ENCODE measurements at regions not wholly inside any gene's neighbourhood (a gene's known extent, or its start where the extent isn't known, plus 50 kb on each side); places are given as distances from the start of the nearest gene placed in this dataset.
A peak's percentile ranks its signal among the peaks of the same experiment; 100 is the strongest.

DNA sequence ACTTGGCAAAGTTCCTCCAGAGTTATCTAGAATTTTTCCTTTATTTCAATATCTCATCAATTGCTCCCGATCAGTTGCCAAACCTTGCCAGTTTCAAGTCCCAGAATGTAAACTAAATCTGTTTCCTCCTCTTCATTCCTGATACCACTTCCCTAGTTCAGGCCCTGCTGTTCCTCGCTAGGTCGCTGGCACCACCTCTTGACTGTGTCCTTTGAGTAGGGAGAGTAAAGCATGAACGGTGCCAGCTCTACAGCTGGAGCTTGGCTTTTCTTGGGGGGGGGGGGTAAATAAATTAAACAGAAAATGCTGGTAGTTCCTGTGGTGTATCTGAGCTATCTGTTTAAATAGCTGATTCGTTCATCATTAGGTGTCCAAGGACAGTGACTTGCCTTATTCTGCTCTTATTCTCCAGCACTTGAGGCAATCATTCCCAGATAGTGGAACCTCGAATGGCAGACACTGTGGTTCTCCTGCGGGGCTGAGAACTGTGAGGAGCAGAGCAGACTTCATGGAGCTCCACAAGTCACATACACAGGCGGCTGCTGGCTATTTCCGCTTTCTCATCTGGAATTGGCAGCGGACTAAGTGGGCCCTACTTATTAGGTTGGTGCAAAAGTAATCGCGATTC, 168.3 kb upstream of the FAT1 start:
- no peak for DNase-seq

DNA sequence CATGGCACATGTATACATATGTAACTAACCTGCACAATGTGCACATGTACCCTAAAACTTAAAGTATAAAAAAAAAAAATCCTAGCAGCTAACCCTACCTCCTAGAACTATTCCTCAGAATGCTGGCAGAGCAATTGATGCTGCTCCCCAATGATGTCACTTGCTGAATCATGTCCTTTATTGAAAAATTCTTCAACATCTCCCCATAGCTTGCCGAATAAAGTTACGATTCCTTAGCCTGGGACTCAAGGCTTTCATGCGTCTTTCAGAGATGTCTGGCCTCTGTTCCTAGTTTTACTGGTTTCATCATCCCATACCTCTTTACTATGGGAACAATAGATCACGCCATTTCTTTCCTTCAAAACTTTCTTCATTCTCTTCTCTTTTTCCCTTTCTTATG, 174.7 kb upstream of the FAT1 start:
- DNase-seq: no peak

DNA sequence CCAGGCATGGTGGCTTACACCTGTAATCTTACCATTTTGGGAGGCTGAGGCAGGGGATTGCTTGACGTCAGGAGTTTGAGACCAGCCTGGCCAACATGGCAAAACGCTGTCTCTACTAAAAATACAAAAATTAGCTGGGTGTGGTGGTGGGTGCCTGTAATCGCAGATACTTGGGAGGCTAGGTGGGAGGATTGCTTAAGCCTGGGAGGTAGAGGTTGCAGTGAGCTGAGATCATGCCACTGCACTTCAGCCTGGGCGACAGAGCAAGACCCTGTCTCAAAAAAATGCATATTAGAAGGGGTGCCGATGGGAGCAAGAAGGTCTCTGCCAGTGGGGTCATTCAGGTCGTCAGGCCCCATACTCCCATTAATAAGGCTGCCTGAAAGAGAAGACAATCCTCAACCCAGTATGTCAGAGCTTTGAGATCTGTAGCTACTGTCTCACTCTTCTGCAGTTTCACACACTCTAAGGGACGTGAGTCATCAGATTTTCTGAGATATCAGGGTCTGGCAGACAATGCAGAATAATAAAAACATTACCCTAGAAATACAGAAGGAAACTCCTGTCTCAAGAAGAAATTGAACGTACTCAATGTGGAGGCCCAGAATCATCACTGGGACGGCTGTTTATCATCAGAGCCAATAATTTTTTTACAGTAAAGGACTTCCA, 176.7 kb upstream of the FAT1 start:
- DNase-seq: no peak

DNA sequence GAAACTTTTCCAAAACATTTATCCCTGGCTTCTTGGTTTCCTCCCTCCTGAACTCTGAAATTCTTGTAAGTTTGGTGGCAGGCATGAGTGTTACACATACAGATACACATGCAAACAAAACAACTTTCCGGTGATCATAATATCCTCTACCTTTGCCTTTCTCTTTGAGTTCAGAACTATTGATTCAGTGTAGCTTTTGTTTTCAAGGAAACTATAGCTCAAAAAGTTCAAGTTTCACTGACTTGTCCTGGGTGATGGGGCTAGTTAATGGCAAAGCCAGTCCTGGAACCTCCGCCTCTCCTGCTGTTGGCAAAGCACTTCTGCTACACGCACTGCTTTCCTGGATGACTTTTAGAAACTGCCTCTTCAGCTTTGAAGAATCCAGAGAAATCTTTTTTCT, 177.3 kb upstream of the FAT1 start:
- DNase-seq: no peak

DNA sequence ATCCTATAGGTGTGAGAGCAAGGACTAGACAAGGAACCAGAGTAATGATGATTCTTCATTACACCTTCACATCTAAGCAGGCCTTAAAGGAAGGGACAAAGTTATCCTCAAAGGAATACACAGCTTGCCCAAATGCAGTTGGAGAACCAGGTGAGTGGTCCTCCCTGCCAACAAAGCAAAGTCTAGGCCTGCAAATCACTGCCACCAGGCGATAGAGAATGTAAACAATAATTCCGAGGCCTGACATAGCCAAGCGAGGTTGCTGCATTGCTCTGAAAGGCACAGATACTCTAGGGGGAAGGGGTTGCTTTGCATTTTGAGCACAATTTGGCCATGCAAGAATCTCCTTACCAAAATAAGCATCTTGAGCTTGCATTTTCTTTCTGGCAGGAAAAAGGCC, 178.2 kb upstream of the FAT1 start:
- DNase-seq: no peak

DNA sequence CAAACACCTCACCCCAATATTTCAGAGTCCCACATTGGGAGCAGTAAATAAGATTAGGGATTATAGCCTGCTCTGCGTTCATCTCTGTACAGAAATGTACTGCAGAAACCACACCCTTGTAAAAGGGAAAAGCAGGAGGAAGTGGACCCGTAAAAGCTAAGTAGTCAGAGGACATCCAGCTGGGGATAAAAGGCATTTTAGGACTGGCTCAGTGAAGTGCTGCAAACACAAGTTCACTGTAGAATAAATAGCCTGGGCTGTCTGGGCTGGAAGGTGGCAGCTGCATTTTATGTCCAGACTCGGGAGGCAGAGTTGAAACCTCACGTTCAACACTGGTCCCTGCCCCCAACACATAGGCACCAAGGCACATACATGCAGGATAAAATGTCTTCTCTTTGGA, 178.7 kb upstream of the FAT1 start:
- no peak for DNase-seq

DNA sequence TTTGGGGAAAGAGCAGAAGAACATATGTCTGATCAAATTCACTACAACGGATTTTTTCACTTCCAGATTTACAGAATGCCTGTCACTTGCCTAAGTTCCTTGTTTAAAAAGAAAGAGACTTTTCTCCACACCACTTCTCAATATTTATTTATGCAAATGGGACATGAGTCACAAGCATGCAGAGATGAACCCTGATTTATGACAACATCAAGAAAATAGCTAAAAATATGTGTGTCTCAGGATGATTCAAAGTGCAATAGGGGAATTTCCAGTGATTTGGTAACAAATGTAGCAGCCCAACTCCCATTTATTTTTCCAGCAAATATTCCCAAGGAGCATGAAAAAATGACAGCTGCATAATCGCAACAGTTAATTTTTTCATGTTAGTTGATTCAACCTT, 180.4 kb upstream of the FAT1 start:
- peak; percentile 22 to 61 (median 59) for DNase-seq

DNA sequence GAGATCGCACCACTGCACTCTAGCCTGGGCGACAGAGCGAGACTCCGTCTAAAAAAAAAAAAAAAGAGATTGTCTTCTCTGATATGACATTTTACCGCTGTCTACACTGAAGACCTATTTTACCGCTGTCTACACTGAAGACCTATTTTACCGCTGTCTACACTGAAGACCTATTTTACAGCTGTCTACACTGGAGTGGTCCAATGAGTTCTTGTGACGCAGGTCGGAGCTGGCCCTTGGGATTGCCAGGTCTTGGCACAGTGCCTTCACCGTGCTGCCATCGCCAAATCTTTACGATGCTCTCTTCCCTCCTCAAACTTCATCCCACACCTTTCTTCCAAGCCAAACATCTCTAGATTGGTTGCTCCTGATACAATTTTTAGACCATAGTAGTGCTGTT, 183.1 kb upstream of the FAT1 start:
- no peak for DNase-seq

DNA sequence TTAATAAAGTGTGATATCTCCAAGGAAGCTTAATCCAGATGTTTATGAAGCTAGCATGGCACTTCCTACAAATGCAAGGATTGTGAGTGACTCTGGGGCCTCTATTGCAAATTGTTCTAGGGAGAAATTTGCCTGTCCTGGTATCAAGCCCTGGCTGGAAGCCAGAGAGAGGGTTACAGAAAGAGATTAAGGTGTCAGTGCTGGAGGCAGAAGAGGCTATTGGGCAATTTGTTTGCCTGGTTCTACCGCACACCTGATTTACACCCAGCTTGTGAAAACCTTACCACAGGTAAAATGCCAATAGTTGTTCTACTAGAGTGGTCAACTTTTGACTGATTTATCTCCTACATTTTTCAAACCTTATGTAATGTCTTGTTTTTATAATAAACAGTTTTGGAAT, 186.7 kb upstream of the FAT1 start:
- DNase-seq: no peak

DNA sequence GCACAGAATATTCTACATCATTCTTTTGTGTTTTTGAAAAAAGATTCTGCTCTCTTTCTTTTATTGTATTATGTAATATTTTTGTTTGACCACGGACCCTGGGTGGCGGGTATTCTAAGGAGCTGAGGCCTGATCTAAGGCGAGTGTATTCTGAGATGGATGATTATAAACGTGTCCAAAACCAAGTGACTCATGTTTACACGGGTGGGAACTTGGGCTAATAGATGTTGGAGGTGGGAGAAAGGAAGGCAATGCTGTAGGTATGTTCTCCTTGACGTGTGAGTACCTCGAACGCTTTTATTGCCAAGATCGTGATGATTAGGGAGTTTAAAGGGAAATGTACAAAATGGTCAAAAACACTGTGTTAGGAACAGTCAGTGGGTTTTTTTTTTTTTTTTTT, 188.9 kb upstream of the FAT1 start:
- no peak for DNase-seq

DNA sequence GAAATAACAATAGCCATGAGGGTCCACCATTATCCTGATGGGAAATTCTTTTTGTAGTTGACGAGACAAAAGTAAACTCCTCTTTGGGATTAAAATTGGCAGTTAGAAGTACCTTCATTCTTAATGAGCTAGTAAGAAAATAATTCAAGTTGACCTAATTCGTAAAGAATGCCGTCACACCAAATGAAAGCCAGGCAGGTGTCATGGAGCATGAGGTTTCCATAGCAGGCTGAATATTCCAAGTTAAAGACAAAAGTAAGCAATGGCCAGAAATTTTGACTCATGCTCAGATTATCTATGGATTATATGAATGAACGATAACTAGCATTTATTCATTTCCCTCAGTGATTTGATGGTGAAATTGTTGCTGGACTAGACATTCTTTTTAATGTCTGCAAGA, 192.2 kb upstream of the FAT1 start:
- no peak for DNase-seq

DNA sequence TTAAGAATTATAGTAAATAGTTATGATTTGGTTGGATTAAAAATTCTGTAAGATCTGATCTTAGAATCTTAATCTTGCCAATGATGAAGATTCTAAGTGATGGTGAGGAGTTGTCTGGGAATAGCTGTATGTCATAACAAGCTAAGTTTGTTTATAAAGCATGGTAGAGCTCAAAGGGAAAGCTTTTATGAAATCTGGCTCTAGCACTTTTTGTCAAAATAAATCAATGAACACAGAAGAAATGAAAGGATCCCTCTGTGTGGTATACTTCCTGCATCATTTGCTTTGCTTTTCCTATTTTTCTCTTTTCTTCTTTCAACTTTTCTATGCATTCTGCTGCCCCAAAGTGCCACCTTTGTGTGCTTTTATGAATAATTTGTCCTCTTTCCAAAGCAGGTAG, 193.5 kb upstream of the FAT1 start:
- DNase-seq: no peak

DNA sequence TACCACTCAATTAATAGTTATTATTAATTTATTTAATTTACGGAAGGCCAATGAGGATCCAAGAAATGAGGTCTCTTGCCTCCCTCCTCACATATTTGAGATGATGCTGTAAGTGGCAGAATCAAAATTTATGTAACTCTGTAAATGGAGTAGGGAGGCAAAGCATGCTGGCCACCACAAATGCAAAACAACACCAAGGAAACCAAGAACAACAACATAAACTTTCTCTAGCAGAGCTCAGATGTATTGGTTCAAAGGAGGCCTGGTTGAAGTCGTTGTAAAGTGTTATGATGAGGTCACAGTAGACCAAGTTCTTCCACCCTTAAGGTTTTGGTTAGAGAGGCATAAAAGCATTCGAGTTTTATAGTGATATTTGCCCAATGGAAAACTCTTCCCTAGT, 194.8 kb upstream of the FAT1 start:
- DNase-seq: no peak

DNA sequence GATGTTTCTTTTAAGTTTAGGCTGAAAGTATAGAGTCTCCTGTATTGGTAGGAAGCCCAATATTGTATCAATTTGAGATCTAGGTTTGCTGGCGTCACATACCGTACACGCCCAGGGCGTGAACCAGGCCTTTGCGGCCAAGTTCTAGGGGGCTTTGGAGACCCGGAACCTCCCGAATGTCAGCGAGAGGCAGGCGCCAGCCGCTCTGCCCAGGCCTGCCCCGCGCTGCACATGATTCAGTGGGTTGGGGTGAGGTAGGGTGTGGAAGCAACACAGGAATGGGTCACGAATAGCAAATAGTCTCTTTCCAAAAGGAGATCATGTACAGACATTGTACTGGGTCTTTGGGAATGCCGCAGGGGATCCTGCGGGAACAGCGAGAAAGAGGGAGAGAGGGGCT, 195.7 kb upstream of the FAT1 start:
- no peak for DNase-seq

DNA sequence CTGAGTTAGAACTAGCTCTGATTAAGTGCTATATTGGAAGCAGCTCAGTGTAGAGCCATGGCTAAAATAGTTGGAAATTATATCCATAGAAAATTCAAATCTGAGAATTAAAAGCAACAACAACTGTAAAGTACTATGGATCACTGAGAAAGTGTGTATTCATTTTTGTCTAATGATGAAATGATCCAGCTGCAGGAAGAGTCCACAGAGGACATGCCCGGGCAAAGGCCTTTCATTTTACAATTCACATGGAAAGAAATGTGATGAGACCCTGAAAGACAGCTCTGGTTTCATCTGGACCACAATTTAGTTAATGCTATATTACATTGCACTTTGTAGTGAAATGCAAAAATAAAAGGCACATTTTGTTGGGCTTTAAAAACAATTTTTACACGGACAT, 196.8 kb upstream of the FAT1 start:
- no peak for DNase-seq

DNA sequence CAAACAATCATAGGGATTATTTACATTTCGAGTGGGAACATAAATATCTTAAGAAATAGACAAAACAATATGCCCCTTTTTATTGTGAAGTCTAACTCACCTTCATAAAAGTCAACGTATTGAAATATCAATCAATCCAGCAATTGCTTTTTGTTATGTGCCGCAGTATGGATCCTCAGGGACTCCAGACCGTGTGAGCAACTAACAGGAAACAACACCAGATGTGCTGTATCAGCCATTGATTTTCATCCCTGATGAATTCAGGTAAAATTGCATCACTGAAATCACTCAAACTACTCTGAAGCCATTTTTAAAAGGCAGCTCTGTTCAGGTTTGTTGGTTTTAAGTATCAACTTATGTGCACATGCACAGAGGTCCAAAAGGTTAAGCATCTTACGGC, 197.3 kb upstream of the FAT1 start:
- no peak for DNase-seq

DNA sequence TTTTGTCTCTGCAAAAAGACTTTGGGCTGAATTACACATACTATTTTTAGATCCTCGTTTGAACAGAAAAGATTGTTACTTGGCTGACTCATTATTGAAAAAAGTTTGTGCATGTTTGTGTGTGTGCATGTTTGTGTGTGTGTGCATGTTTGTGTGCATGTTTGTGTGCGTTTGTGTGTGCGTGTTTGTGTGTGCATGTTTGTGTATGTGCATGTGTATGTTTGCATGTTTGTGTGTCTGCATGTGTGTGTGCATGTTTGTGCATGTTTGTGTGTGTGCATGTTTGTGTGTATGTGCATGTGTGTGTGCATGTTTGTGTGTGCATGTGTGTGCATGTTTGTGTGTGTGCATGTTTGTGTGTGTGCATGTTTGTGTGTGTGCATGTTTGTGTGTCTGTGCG, 201.1 kb upstream of the FAT1 start:
- DNase-seq: no peak

DNA sequence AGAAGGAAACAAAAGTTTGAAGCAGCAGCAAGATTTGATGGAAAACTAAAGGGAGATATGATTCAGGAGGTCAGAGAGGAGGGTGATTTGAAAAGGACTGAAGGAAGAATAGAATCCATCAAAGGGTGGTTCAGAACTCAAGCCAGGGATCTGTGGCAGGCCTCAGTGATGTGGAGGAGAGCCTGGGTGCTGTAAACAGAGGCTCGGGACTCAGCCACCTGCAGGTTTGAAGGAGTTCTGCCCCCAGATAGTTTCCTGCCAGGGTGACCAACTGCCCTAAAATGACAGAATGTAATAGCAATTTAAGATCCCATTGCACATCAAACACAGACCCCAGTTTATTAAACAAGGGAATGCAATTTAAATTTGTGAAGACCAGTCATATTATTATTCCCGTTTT, 204.0 kb upstream of the FAT1 start:
- no peak for DNase-seq

DNA sequence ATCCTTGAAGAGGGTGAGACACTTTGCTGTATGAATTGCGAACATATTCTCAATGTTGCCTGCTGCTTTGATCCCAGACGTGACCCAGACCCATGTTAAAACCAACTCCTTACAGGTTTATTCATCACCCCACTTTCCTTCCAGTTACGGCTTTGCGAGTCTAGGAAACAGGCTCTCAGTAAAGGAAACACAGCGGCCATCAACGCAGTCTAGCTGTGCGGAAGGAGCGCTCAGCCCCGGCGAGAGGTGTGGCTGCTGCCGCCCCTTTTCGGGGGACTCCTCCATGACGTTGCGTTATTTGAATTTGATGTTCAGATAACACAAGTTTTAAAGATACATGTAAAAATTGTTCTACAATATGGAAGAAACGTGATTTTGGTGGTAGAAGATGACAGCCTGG, 206.4 kb upstream of the FAT1 start:
- DNase-seq: no peak

DNA sequence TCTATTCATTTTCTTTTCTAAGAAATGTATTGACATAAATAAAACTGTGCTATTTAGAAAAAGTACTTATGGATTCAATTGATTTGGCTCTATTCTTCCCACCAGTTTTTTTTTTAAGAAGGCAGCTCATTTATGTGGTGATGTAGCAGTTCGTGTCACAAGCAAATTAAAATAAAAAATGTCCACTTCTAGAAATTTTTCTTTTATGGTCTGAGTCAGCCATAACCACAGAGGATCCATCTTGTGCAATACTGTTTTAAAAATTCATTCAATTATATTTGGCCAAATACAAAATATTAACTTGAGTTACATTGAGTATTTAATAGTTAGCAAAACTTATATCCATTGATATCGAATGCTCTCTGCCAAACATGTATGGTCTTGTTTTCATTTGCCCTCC, 207.9 kb upstream of the FAT1 start:
- no peak for DNase-seq

DNA sequence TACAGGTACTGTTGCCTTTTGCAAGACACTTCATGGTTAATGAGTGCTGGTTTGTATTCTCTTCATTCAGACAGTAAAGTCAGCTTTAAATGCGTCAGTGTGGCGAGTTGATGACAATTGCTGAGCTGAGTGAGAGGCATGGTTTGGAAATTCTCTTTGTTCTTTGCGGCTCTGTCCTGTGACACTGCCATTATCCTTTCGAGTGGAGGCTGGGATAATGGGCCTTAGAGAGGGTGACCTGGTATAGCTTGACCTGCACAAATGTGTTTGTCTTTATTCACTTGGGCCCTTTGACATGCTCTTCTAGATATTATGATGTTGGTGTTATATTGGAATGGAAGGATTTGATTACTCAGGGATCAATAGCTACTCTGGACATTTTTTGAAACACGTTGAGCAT, 208.5 kb upstream of the FAT1 start:
- DNase-seq: no peak

DNA sequence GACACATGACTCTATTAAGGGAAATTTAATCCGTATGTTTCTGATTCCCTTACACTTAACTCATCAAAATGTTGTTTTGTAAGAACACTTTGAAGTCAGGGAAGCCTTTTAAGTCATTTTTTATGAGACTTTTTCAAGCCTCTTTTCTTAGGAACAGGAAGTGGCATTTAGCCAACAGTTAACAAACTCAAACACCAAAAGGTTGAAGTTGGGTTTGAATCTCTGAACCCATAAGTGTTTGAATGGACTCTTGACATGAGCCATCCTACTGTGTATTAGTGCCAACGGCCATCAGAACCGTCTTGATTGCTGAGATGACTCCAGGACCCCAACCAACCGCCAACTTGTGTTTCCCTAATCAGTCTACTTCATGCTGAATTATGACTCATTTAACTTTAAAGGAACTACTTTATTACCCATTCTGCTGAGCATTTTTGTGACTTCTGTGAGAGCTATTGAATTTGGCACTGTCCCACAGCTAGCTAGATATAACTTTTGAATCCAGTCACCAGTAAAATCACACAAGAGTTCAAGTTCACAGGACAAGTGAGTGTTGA, 209.1 kb upstream of the FAT1 start:
- no peak for DNase-seq

DNA sequence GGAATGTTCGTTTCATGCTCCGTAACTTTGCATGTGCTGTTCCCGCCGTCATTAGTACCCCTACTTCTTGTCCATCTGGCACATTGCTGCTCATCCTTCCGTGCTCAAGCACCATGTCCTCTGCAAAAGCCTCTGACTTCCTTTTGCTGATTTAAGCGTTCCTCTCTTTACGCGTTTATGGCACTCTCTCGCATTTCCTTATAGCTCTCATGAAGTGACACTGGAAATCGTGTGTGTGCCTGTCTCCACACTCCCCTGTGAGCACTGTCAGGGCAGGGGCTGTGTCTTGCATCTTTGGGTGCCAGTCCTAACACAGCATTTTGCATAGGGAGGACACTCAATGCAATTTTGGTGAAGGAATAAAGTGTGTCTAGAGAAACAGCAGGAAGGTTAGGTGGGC, 210.6 kb upstream of the FAT1 start:
- no peak for DNase-seq

DNA sequence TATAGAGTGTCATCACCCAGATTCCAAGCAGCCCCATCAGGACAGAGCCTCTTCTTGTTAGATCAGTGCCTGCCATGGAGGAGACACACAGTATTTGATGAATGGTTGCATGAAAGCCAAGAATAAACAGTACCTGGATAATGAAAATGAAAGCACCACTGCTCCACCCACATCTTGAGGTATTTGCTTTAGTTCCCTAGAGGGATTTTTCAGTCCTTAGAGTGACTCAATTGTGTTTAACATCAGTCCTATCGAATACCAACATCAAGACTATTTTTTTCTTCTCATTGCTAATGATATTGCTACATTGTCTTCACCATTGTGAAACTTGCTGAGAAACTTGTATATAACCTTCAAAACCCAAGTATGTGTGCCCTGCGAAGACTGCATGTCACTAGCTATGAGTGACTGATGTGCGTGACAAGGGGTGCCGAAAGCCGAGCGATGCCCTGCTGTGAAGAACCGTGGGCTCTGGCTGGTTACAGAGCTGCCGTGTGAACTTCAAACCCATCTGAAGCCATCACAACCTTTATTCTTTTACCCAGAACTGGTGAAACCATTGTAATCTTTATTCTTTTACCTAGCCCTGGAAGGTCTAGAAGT, 211.3 kb upstream of the FAT1 start:
- no peak for DNase-seq

DNA sequence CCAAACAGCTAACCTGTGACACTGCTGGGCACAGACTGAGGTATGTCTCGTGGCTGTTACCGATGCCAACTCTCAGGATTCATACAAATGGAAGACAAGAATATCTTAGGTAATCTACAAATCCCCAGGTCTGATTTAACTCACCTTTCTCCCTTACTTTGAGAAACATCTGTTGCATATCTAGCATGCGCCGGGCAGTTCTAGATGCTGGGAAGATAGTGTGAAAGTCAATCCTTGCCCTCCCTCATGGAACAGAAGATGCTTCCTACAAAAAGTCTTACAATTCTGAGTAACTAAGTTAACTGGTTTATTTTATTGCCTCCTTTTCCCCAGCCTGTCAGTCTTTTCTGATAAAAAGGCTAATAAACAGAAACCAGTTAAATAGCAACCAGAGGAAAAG, 212.2 kb upstream of the FAT1 start:
- DNase-seq: no peak

All from suppressor macrophage treated with lipopolysaccharide for 1 hour (primary cell).